ENCODE measurements at regions not wholly inside any gene's neighbourhood (a gene's known extent, or its start where the extent isn't known, plus 50 kb on each side); places are given as distances from the start of the nearest gene placed in this dataset.

DNA sequence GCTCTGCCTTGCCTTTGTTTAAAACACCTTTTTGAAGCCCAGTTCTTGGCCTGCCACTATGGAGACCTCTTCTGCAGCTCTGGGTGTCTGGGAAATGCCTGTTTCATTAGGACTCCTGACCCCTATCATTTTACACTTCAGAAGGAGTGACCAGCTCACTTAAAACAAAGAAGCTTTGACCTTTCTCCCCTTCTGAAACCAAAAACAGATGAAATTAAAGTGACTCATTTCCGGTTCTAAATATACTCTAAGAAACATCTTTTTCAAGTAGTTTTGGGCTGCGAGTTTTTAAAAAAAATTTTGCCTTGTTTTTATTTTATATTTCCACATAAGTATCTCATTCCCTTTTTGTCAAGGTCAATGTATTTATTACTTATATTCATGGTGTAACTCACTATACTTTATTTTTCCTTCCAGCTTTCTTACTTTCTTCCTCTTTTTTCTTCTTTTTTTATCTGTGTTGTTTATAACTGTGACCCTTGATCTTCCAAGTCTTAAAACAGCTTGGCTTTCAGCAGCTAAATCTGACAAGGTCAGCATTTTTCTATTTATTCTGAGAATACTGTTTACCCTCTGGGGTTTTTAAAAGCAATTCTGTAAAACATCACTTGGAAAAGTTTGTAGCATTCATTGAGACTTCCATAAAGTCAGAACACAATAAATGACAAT lies 672.9 kb downstream of the NR2F1-AS1 start:
- no peak for TF ChIP-seq POLR2AphosphoS5 (IDR thresholded peaks at IDR 0.05; ENCODE audit: insufficient read depth, low read depth, low read length)
- TF ChIP-seq CTCF (IDR thresholded peaks at IDR 0.05; ENCODE audit: extremely low read depth in 1 of 2, insufficient read depth in 1 of 2, low read depth in 1 of 2, low read length in 2 of 2), result no peak
- TF ChIP-seq POLR2A (IDR thresholded peaks at IDR 0.05; ENCODE audit: low read depth, low read length), result no peak
- no peak for TF ChIP-seq MAX (IDR thresholded peaks at IDR 0.05; ENCODE audit: insufficient read depth, insufficient read length)

Data from endothelial cell of umbilical vein (primary cell).